ENCODE measurements at regions not wholly inside any gene's neighbourhood (a gene's known extent, or its start where the extent isn't known, plus 50 kb on each side); places are given as distances from the start of the nearest gene placed in this dataset.

DNA sequence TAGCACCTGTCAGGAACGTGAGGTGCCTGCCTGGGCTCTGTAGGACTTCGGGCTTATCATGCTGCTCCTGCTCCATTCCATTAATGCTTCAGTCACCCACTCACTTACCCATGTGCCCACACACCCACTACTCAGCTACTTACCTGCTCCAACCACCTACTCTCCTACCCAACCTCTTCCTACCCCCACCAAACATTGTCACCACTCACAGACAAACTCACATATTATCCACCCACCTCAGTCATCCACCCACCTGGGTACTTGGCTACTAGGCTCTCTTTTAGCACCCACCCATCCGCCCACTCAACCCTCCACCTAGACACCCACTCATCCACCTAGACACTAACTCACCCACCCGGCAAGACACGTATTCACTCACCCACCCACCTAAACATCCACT lies 724.7 kb upstream of the RAB6C start:
- no peak for DNase-seq (ENCODE audit: low read depth)
- TF ChIP-seq, protein P1, sequence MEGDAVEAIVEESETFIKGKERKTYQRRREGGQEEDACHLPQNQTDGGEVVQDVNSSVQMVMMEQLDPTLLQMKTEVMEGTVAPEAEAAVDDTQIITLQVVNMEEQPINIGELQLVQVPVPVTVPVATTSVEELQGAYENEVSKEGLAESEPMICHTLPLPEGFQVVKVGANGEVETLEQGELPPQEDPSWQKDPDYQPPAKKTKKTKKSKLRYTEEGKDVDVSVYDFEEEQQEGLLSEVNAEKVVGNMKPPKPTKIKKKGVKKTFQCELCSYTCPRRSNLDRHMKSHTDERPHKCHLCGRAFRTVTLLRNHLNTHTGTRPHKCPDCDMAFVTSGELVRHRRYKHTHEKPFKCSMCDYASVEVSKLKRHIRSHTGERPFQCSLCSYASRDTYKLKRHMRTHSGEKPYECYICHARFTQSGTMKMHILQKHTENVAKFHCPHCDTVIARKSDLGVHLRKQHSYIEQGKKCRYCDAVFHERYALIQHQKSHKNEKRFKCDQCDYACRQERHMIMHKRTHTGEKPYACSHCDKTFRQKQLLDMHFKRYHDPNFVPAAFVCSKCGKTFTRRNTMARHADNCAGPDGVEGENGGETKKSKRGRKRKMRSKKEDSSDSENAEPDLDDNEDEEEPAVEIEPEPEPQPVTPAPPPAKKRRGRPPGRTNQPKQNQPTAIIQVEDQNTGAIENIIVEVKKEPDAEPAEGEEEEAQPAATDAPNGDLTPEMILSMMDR (IDR thresholded peaks at IDR 0.05; ENCODE audit: insufficient read depth, low read length): no peak
- no peak overlapping the region for H3K4me3 ChIP-seq (ENCODE audit: low read depth, low read length)

- TF ChIP-seq, protein P1 (IDR thresholded peaks at IDR 0.05; ENCODE audit: insufficient read depth, low read length): no peak
- no peak overlapping the region for H3K4me3 ChIP-seq (ENCODE audit: low read depth, low read length)
- no peak for DNase-seq (ENCODE audit: low read depth)
Observed at GRCh38 chr2:129255610-129256313, 723.7 kb upstream of the RAB6C start.

DNA sequence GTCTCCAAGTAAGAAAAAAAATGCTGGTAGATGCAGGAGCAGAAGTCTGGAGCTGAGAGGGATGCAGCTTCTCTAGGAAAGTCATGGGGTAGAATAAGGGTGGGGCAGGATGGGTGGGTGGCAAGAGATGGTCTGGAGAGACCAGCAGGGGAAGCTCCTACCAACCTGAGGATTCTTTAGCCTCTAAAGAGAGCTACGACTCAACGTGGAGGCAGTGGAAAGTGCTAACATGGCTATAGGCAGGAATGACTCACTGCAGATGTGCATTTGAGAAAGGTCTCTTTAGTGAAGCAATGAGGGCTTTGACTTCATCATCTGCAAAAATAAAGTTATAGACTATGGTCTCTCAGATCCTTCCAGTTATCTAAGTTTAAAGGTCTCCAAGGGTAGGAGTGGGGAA lies 722.8 kb upstream of the RAB6C start:
- TF ChIP-seq, protein P1 (IDR thresholded peaks at IDR 0.05; ENCODE audit: insufficient read depth, low read length): no peak
- H3K4me3 ChIP-seq (ENCODE audit: low read depth, low read length): no peak overlapping the region
- no peak for DNase-seq (ENCODE audit: low read depth)

DNA sequence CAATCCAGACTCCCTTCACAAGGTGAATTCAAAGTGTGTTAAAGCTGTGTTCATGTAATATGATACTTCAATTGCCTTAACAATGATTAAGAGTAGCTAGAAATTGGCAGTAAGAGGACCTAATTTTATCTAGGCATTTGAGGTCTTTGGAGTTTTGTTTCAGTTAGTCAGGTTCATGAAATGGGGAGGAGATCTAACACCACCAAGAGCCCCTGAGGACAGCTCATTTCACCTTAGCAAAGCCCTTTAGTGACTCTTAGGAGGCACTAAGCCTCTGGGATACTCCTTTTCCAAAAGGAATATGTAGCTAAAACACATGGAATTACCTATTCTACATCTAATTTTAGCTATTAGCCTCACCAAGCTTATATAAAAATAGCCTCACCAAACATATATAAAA lies 716.5 kb upstream of the RAB6C start:
- TF ChIP-seq, protein P1 (IDR thresholded peaks at IDR 0.05; ENCODE audit: insufficient read depth, low read length): no peak
- no peak for DNase-seq (ENCODE audit: low read depth)
- no peak overlapping the region for H3K4me3 ChIP-seq (ENCODE audit: low read depth, low read length)

- no peak for DNase-seq (ENCODE audit: low read depth)
- TF ChIP-seq, protein P1 (IDR thresholded peaks at IDR 0.05; ENCODE audit: insufficient read depth, low read length): no peak
Observed at GRCh38 chr2:129263939-129264338, 715.5 kb upstream of the RAB6C start.

GRCh38 chr2:129267559-129267958 lies 711.9 kb upstream of the RAB6C start:
- H3K4me3 ChIP-seq (ENCODE audit: low read depth, low read length): no peak overlapping the region
- TF ChIP-seq, protein P1 (IDR thresholded peaks at IDR 0.05; ENCODE audit: insufficient read depth, low read length): no peak
- no peak for DNase-seq (ENCODE audit: low read depth)

More at GRCh38 chr2:129263939-129264338, 715.5 kb upstream of the RAB6C start:
- no peak overlapping the region for H3K4me3 ChIP-seq (ENCODE audit: low read depth, low read length)

Data from fibroblast of the aortic adventitia (primary cell).